ENCODE measurements at regions not wholly inside any gene's neighbourhood (a gene's known extent, or its start where the extent isn't known, plus 50 kb on each side); places are given as distances from the start of the nearest gene placed in this dataset.
"Not testable (repeated sequence)": the region's sequence is repeated elsewhere in the genome, so short reads cannot be mapped to it uniquely, and the experiment has no call there.

- no peak for DNase-seq
Observed at GRCh38 chr4:58871509-58871908, 1761.3 kb upstream of the IGFBP7 start.

GRCh38 chr4:58849026-58849425, 1738.8 kb upstream of the IGFBP7 start:
- no peak for DNase-seq

DNA sequence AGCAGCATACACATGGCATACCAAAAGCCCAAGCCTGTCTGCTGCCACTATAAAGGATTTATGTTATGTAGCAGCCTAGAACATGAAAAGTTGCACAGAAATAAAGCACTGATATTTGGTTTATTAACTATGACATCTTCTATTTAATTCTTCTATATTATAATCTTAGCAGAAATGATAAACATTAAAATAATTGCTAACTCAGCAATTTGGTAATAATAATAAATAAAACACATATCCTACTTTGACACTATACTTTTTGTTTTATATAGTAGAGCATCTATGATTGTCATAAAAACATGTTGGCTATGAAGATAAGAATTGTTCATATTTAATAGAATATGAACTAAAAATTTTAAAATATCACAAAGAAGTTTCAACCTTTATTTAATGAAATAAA, 1733.3 kb upstream of the IGFBP7 start:
- no peak for DNase-seq

- no peak for DNase-seq
Observed at GRCh38 chr4:58833126-58833525, 1722.9 kb upstream of the IGFBP7 start.

DNA sequence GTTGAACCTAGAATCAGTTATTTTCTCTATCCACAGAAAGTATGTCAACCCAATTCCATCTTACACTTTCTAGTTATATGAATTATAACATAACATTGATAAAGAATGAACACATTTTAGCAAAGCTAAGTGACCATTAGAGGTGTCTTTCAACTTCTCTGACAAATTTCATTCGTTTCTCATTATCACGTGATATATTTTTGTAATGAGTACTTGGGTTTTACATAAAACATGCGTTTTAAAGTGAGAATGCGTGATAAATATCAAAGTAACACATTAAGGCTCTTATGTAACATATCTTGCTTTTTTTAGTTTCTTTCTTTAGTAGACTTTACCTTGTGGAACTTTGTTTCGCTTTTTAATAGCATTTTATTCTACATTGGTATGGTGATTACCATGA, 1715.1 kb upstream of the IGFBP7 start:
- DNase-seq = no peak

DNA sequence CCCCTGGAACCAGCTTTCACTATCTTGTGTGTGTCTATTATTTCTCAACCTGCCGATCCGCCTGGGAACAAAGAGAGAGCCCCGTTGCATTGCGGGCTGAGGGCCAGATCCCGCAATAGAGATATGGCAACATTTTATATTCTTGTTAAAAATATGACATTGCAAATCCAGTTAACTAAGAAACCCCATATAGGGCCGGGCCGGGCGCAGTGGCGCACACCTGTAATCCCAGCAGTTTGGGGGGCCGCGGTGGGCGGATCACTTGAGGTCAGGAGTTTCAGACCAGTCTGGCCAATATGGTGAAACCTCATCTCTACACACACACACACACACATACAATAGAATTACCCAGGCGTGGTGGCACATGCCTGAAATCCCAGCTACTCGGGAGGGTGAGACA, 1708.4 kb upstream of the IGFBP7 start:
- DNase-seq = not testable (repeated sequence)

- DNase-seq = no peak
Observed at GRCh38 chr4:58809948-58810347, 1699.8 kb upstream of the IGFBP7 start.

- no peak for DNase-seq
Observed at GRCh38 chr4:58809366-58809765, 1699.2 kb upstream of the IGFBP7 start.

DNA sequence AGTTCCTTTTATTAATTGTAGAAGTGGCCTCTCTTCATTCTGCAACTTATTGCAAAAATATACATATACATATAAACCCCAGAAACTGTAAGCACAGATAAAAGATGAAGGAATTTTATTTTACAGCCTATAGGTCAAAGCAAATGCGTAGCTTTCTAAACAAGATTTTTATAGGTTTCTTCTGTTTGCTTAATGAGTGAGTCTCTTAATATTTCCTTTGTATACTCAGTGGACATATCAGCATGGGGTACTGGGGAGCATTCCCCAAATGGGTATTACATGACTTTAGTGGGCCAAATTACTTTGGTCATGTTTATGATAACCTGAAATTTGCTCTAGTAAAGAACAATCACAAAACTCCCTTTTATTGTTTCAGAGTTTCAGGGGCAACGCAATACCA, 1698.6 kb upstream of the IGFBP7 start:
- no peak for DNase-seq

DNA sequence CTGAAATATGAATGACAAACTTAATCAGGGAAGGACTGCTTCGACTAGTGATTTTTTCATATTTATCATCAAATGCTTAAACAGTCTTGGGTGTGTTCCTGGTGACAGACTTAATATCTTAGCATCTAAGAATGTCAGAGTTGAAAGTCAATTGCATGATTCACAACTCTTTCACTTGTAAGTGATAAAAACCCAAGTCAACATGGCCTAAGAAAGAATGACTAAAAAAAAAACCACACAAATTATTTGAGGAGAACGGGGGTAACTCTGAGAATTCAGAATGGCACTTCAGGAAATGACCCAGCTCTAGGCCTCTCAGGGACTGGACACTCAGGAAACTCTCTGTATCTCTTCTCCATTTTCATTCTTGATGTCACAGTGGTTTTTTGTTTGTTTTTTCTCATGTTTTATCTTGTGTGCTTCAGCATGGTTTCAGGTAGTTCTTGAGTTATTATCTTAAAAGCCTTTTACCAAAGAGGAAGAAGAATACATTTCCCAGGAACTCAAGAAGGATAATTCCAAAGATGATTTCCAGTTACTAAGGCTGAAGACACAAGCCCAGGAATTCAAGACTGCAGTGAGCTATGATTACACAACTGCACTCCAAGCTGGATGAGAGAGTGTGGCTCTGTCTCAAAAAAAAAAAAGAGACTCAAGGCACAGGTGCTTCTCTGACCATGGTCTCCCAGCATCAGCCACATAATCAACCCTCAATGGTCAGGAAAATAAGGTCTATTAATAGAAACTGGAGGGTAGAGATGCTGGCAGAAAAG, 1697.8 kb upstream of the IGFBP7 start:
- no peak for DNase-seq

GRCh38 chr4:58776627-58777026, 1666.4 kb upstream of the IGFBP7 start:
- no peak for DNase-seq

GRCh38 chr4:58767598-58767997, 1657.4 kb upstream of the IGFBP7 start:
- DNase-seq = no peak

- no peak for DNase-seq
Observed at GRCh38 chr4:58766763-58767162, 1656.6 kb upstream of the IGFBP7 start.

- DNase-seq = no peak
Observed at GRCh38 chr4:58761563-58761962, 1651.4 kb upstream of the IGFBP7 start.

GRCh38 chr4:58760737-58761136, 1650.6 kb upstream of the IGFBP7 start:
- no peak for DNase-seq

DNA sequence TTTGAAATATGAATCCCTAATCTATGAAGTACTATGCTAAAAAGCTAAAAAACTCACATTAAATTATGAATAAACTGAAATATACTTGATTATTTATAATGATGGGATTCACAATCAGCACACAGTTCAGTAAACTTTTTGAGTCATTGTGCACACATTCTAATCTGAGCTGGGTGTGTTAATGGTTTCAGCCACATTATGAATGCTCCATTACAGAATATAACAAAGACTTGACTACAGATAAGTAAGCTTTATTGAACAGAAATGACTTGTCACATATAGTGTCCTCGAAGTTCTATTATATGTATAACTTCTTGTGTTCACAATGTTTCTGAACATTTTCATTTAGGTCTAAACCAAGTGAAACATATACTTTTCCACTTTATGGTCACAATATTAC, 1649.9 kb upstream of the IGFBP7 start:
- DNase-seq = no peak

DNA sequence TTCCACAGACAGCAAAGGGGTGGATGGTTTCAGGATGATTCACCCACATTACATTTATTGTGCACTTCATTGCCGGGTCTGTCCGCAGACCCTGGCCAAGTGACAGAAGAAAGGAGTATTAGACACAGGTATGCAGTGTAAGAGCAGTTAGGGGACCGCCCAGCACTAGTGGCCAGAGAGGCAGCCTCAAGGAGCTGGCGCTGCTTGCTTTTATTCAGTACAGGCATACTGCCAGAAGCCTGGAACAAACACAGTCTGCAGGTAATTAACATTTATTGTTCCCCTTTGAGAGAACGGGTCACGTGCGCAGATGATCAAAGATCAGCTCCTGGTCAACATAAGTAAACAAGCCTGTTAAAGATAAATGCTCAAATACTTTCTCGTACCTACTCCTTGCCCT, 1639.0 kb upstream of the IGFBP7 start:
- DNase-seq = no peak

GRCh38 chr4:58740897-58741296, 1630.7 kb upstream of the IGFBP7 start:
- no peak for DNase-seq

- no peak for DNase-seq
Observed at GRCh38 chr4:58739275-58739674, 1629.1 kb upstream of the IGFBP7 start.

DNA sequence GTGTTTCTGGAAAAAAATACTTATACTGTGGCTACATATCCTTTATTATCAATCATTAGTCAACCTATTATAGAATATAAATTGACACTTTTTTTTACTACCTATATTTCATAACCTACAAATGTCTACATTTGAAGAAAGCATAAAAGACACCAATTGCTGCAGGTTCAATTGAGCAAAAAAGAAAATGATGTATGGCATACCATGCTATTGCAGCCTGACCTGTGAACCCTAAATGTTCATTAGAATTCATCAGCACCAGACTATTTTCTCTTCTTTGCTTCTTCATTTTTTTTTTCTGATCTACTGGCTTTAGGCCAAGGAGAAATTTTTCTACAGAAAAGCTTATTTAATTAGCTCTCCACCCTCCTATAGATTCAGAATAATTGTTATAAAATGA, 1628.2 kb upstream of the IGFBP7 start:
- DNase-seq = no peak

GRCh38 chr4:58734030-58734674, 1624.0 kb upstream of the IGFBP7 start:
- DNase-seq = no peak

- no peak for DNase-seq
Observed at GRCh38 chr4:58732973-58733372, 1622.8 kb upstream of the IGFBP7 start.

- no peak for DNase-seq
Observed at GRCh38 chr4:58723954-58724353, 1613.8 kb upstream of the IGFBP7 start.

DNA sequence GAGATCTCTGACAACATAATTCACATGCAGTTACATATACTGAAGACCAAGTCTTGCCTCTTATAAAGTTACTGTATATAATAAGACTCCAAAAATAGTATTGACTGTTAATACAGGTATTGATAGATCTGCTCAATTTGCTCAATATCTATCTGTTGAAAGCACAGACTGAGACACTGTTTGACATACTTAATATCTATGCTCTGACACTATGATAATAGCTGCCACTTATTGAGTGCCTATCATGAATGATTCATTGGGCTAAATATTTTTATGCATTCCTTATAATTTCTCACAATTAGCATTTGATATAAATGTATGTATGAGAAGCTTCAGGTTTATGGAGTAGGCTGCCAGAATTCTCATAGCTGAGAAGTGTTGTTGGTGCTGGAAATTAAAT, 1600.9 kb upstream of the IGFBP7 start:
- no peak for DNase-seq

DNA sequence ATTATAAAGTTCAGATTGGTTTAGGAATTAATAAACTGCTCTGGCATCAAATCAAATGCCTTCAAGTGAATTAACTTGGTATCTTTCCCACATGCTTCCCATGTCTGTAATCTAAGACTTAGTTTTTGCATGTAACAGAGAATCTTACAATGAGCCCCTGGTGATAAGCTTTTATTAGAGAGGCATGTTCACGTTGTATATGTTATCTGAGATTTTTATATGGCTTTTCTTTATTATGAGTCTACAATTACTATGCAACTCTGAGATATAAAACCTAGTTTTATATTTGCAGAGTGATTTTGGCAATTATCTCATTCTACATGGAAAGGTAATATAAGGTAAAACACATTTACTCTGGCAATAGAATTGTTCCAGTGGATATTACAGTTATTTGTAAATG, 1578.4 kb upstream of the IGFBP7 start:
- no peak for DNase-seq

Data from retina (tissue), 1 donor.